Pons (tissue), 1 donor: ENCODE measurements at regions not wholly inside any gene's neighbourhood (a gene's known extent, or its start where the extent isn't known, plus 50 kb on each side); places are given as distances from the start of the nearest gene placed in this dataset.

Experiments used
- DNase-seq: peaks from one replicate; pipeline ENCODE4 v3.0.0-alpha.2; 2016; ENCODE audit warnings: low spot score

GRCh38 chr12:24280056-24280842, 330.8 kb upstream of the SOX5 start:
- no peak for DNase-seq

GRCh38 chr12:24278832-24279231, 329.4 kb upstream of the SOX5 start:
- no peak for DNase-seq

GRCh38 chr12:24270965-24271364, 321.5 kb upstream of the SOX5 start:
- DNase-seq: no peak

GRCh38 chr12:24270464-24270863, 321.0 kb upstream of the SOX5 start:
- DNase-seq: no peak

- no peak for DNase-seq
Observed at GRCh38 chr12:24268663-24269186, 319.3 kb upstream of the SOX5 start.

- no peak for DNase-seq
Observed at GRCh38 chr12:24266982-24267381, 317.5 kb upstream of the SOX5 start.

GRCh38 chr12:24256684-24257083, 307.2 kb upstream of the SOX5 start:
- no peak for DNase-seq

GRCh38 chr12:24255920-24256665, 306.6 kb upstream of the SOX5 start:
- DNase-seq: no peak

- DNase-seq: no peak
Observed at GRCh38 chr12:24252602-24253001, 303.1 kb upstream of the SOX5 start.

GRCh38 chr12:24246934-24247333, 297.5 kb upstream of the SOX5 start:
- DNase-seq: peak; percentile 28

- no peak for DNase-seq
Observed at GRCh38 chr12:24246376-24246775, 296.9 kb upstream of the SOX5 start.

- no peak for DNase-seq
Observed at GRCh38 chr12:24244801-24245200, 295.3 kb upstream of the SOX5 start.

- DNase-seq: no peak
Observed at GRCh38 chr12:24244231-24244630, 294.8 kb upstream of the SOX5 start.

GRCh38 chr12:24240707-24241106, 291.2 kb upstream of the SOX5 start:
- no peak for DNase-seq

GRCh38 chr12:24233519-24234246, 284.2 kb upstream of the SOX5 start:
- no peak for DNase-seq

GRCh38 chr12:24232531-24232930, 283.1 kb upstream of the SOX5 start:
- DNase-seq: no peak

- DNase-seq: no peak
Observed at GRCh38 chr12:24231298-24231697, 281.8 kb upstream of the SOX5 start.

GRCh38 chr12:24230061-24230701, 280.7 kb upstream of the SOX5 start:
- no peak for DNase-seq

- no peak for DNase-seq
Observed at GRCh38 chr12:24229031-24229700, 279.7 kb upstream of the SOX5 start.

GRCh38 chr12:24228371-24228770, 278.9 kb upstream of the SOX5 start:
- no peak for DNase-seq

GRCh38 chr12:24227551-24227950, 278.1 kb upstream of the SOX5 start:
- no peak for DNase-seq
